ENCODE measurements at regions not wholly inside any gene's neighbourhood (a gene's known extent, or its start where the extent isn't known, plus 50 kb on each side); places are given as distances from the start of the nearest gene placed in this dataset.

DNA sequence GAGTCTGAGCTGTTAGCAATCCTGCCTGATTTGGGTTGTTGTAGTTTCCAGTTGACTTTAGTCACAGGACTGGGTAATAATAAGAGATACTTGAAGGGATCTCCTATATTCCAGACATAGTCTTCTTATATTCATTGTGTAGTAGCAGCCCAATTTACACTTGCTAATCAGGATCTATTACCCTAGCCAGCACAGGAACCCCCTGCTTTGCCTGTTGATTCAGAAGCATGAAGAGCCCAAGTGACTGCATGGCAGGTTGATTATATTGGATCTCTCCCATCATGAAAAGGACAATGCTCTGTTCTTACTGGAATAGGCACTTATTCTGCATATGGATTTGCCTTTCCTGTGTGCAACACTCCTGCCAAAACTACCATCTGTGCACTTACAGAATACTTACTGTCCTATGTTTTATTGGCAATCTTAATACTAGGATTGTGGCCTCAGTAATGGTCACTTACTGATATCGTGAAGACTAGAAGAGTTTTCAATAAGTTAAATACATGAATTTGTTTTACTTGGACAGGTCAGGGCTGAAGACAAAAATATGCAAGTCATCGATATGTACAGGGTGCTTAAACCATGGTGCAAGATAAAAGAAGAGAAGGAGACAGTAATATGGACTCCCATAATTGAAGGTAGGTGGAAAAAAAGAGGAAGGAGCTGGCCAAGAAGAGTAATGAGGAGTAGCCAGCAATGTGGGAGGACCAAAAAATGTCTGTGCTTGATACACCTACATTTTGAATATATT lies 304.1 kb downstream of the MCTP2 start:
- no peak for DNase-seq (ENCODE audit: low read depth)

GRCh38 chr15:94536549-94536948 lies 305.2 kb downstream of the MCTP2 start:
- DNase-seq (ENCODE audit: low read depth), result no peak

DNA sequence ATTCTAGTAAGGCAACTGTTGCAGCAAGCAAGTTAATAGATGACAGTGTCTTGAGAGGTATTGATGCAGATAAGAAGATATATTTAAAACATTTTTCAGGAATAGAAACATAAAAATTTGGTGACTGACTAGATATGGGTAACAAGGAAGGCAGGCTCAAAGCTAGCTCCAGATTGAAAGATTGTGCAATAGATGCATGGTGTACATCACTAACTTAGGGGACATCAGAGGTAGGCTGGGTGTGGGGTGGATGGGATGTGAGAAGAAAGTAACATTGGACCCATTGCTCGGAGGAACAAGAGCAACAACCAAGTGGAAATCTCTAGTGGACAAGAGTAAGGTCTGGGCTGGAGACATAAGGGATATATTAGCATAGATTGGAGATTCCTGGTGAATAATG lies 306.9 kb downstream of the MCTP2 start:
- DNase-seq (ENCODE audit: low read depth), result no peak

DNA sequence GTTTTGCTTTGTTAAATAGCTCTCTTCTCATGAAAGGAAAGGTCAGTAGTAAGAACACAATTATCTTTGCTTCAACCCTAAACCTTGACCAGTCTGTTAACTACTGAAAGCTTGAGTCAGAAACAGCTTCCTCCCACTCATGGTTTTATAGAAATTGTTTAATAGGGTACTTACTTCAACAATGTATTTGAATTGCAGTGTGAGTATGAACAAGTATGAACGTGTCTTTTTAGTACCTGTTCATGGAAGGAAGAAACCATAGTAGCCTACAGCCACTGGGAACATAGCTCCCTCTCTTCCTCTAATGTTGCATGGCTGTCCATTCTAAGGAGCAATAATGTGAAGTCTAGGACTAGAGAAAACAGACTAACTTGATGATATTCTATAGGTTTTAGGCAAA lies 311.0 kb downstream of the MCTP2 start:
- no peak for DNase-seq (ENCODE audit: low read depth)

DNA sequence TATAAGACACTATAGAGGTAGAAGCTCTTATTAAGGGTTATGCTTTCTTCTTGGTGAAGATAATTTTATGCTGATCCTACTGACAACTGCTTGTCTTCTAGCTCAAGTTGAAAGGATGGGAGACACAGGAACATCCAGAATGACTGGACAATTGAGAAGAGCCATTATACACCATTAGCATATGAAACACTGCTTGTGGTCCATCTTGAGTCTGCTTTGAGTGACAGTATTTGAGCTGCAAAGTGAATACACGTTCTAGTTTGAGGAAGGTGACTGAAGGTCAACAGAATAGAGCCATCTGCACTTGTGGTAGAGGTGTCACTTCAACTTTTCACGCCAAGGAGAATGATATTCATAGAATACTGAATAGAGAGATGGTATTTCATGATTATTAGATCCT lies 315.4 kb downstream of the MCTP2 start:
- DNase-seq (ENCODE audit: low read depth), result no peak

DNA sequence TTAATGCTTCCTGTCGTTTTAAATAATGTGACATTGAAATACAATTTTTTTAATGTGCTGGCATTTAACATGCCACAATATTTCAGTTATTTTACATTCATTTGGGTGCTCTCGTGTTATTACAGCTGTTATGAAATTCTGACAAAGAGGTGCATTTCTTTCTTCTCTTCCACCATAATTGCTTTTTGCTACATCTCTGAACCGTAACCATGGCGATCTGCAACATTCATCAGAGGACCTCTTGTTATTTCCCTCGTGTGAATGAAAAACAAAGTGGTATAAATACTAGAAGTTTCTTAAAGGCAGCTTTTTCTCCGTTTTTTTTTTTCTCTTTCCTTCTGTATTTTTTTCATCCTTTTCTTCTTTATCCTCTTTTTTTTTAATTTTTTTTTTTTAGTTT lies 316.4 kb downstream of the MCTP2 start:
- no peak for DNase-seq (ENCODE audit: low read depth)

DNA sequence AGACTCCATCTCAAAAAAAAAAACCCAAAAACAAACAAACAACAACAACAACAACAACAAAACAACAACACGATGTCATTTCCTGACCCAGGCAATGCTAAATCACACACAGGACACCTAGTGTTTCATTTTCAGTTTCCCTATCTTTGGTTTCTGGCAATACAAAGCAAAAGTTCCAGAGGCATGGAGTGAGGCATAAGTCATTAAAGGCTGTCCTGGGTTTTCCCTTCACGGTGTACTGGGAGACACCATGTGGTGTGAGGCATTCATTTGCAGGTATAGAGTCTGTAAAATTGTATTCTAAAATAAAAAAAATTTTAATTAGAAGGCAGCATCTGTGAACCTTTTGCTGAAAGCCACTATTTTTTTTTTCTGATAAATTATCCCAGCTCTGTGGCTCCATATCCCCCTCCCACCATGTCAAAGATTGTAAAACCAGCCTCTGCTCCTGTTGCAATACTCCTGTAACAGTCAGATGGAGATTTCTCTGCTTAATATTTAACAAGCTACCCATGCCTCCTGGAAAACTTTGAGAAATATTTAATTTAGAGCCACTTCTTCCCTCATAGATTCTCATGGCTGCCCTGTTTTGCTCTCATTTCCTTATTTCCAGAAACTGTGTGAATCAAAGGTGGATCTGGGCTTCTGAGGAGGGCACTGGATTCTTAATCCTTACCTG lies 324.6 kb downstream of the MCTP2 start:
- no peak for DNase-seq (ENCODE audit: low read depth)

DNA sequence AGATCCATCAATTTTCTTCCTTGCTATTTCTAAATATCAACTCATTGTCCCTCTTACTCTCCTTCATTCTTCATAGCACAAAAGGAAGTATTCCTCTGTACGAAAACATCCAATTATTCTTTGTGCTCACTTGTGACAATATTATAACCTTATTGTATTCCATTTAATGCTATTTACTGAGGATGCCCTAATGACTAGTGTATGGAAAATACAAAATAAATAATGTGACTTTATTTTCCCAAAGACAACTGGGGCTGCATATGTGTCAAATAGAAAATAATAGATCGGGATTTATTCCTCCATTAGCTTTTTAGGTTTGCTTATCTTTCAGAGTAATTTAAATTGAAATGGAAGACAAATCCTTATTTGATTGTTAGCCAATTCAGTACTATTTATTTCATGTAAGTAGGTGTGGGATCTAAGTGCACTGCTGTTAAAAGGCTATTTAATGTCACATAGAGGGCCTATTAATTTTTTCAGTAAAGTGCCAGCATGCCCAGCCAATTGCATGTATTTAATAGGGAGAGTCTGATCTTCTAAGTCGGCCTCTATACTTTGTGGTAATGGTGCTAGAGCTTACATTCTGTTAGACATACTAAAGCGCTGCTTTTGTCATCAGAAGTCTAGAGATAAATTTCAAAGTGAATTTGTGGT lies 329.8 kb downstream of the MCTP2 start:
- no peak for DNase-seq (ENCODE audit: low read depth)

GRCh38 chr15:94563456-94563855 lies 332.1 kb downstream of the MCTP2 start:
- DNase-seq (ENCODE audit: low read depth), result no peak

GRCh38 chr15:94576889-94577533 lies 345.6 kb downstream of the MCTP2 start:
- DNase-seq (ENCODE audit: low read depth), result no peak

- DNase-seq (ENCODE audit: low read depth), result no peak
These were observed 347.9 kb downstream of the MCTP2 start for GRCh38 chr15:94579286-94579685.

GRCh38 chr15:94580211-94580885 lies 349.0 kb downstream of the MCTP2 start:
- no peak for DNase-seq (ENCODE audit: low read depth)

GRCh38 chr15:94582368-94582767 lies 351.0 kb downstream of the MCTP2 start:
- no peak for DNase-seq (ENCODE audit: low read depth)

DNA sequence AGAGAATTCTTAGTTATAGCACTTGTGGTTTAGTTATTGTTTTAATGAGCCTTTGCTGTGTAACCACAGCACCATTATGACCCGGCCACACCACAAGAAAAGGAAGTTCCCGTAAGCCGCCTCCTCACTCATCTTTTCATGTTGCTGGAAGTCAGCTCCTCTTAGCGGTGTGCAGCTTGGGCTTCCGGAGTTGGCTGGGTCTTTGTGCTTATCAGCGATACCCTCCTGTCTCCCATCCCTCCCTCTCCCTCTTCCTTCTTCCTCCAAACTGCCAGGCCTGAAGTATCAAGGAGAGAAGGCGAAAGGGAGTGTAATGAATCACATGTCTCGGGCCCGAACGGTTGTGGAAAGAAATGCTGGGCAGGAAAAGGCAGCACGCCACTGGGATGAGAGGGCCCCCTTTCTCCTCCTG lies 353.5 kb downstream of the MCTP2 start:
- no peak for DNase-seq (ENCODE audit: low read depth)

DNA sequence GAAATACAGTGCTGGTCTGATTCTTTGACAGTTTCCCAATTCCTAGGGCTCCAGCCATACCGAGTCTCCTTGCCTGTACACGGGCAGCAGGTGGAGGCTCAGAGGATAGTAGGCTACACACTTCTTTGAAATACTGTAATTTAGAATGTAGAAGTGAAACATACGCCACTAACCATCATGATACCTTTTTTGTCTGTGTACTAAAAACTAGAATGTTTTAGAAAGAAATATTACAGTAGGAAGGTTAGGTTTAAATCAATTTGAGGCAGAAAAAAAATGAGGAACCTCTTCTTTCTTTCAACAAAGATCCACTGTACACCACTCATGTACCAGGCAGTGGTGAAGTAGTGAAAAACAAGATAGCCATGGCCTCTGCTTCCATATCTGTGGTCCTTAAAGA lies 354.7 kb downstream of the MCTP2 start:
- DNase-seq (ENCODE audit: low read depth), result no peak

DNA sequence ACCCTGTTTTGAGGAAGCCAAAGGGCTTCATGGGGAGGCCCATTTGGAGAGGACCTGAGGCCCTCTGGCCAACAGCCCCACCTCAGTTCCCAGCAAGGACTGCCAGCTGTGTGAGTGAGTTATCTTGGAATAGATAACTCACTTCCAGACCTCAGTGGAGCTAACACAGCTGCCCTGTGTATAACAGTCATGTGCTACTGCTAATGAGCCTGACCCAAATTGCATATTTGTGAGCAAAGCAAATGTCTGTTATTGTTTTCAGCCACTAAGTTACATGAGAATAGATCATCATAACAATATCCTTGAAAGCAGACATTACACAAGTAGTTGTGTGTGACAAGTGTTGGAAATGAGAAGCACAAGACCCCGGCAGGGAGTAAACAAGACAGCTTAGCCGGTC lies 355.8 kb downstream of the MCTP2 start:
- DNase-seq (ENCODE audit: low read depth), result no peak

- no peak for DNase-seq (ENCODE audit: low read depth)
These were observed 357.6 kb downstream of the MCTP2 start for GRCh38 chr15:94588993-94589392.

GRCh38 chr15:94592495-94592894 lies 361.1 kb downstream of the MCTP2 start:
- no peak for DNase-seq (ENCODE audit: low read depth)

DNA sequence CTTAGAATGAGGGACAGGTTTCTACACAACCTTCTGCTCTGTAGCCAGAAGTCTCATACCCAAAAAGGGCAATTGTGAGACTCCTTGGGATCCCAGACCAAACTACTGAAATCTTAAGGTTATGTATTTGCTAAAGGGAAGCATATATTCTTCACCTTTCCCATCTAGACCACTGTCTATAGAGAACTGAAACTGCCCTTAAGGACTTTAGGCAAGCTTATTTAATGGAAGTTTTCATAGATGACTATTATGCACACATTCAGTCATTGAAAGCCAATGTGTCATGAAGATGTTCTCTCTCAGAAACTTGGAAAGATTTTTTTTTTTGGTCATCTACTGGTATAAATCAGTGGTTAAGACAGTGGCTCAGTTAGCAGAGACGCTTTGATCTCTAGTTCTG lies 365.3 kb downstream of the MCTP2 start:
- DNase-seq (ENCODE audit: low read depth), result no peak

- DNase-seq (ENCODE audit: low read depth), result no peak
These were observed 369.1 kb downstream of the MCTP2 start for GRCh38 chr15:94600505-94600904.

- no peak for DNase-seq (ENCODE audit: low read depth)
These were observed 371.6 kb downstream of the MCTP2 start for GRCh38 chr15:94602754-94603470.

DNA sequence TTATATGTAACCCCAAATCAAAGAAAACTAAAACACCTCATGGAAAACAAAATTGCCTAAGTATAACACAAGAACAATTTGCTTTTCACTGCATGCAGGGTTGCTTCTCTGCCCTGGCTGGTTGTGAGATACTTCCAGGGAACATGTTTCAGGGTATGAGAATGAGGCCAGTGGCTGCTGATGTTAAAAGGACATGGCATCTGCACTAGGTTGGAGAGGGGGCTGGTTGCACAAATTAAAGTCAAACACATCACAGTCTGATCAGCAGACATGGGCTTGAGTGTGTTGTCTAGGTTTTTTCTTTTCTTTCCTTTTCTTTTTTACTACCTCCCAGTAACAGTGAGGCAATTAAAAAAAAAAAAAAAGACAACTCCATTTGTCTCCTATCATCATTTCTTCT lies 374.9 kb downstream of the MCTP2 start:
- DNase-seq (ENCODE audit: low read depth), result no peak
